ENCODE measurements at regions not wholly inside any gene's neighbourhood (a gene's known extent, or its start where the extent isn't known, plus 50 kb on each side); places are given as distances from the start of the nearest gene placed in this dataset.
"Not testable (repeated sequence)": the region's sequence is repeated elsewhere in the genome, so short reads cannot be mapped to it uniquely, and the experiment has no call there.

DNA sequence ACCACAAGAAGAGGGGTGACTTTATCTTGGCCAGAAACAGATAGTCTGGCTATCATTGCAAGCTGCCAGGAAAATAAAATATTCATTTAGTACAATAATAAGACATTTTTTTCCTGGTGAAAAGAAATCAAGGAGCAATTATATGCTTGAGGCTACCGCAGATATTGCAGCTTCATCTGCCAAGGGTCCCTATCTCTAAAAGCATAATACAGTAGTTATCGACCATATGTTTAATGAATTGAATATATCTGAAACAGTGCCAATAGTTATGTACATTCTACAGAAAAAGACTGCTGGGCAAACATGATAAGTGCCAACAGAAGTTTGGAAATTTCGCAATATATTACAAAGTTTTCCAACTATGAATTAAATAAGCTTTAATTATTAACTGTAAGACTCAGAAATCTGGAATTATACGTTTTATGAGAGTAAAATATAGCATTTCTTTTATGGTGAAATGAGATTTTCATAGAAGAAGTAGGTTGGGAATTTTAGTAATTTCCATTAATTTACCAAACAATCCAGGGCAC lies 561.1 kb upstream of the ZP4 start:
- DNase-seq (ENCODE audit: low spot score): no peak

- DNase-seq (ENCODE audit: low spot score): no peak
These were observed 560.3 kb upstream of the ZP4 start for GRCh38 chr1:238450976-238451375.

- DNase-seq (ENCODE audit: low spot score): no peak
These were observed 553.0 kb upstream of the ZP4 start for GRCh38 chr1:238443687-238444086.

- no peak for DNase-seq (ENCODE audit: low spot score)
These were observed 548.8 kb upstream of the ZP4 start for GRCh38 chr1:238439511-238439910.

- no peak for DNase-seq (ENCODE audit: low spot score)
These were observed 547.9 kb upstream of the ZP4 start for GRCh38 chr1:238438311-238439270.

DNA sequence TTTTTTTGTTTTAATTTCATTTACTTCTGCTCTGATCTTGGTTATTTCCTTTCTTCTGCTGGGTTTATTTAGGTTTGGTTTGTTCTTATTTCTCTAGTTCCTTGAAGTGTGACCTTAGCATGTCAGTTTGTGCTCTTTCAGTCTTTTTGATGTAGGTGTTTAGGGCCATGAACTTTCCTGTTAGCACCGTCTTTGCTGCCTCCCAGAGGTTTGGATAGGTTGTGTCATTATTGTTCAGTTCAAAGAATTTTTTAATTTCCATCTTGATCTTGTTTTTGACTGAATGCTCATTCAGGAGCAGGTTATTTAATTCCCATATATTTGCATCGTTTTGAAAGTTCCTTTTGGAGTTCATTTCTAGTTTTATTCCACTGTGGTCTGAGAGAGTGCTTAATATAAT lies 539.0 kb upstream of the ZP4 start:
- DNase-seq (ENCODE audit: low spot score): not testable (repeated sequence)

DNA sequence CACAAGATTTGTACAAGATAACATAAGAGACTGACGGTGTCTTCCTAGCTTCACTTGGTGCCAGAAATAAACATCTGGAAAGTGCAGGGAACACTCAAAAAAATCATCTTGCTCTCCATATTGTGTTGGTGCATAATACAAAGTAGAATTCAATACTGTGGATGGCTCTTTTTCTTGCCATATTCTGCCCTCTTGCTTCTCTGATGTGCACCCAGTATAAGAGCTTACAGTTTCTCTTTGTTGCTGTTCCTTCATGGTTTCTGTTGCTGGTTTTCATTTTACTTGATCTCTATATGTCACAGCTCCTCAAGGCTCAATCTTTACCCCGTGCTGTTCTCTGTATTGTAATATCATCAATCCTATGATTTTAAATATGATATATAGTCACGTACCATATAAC lies 528.5 kb upstream of the ZP4 start:
- no peak for DNase-seq (ENCODE audit: low spot score)

- DNase-seq (ENCODE audit: low spot score): no peak
These were observed 519.2 kb upstream of the ZP4 start for GRCh38 chr1:238409932-238410331.

- no peak for DNase-seq (ENCODE audit: low spot score)
These were observed 518.6 kb upstream of the ZP4 start for GRCh38 chr1:238409191-238409850.

- no peak for DNase-seq (ENCODE audit: low spot score)
These were observed 518.0 kb upstream of the ZP4 start for GRCh38 chr1:238408737-238409136.

- no peak for DNase-seq (ENCODE audit: low spot score)
These were observed 515.6 kb upstream of the ZP4 start for GRCh38 chr1:238406098-238406860.

DNA sequence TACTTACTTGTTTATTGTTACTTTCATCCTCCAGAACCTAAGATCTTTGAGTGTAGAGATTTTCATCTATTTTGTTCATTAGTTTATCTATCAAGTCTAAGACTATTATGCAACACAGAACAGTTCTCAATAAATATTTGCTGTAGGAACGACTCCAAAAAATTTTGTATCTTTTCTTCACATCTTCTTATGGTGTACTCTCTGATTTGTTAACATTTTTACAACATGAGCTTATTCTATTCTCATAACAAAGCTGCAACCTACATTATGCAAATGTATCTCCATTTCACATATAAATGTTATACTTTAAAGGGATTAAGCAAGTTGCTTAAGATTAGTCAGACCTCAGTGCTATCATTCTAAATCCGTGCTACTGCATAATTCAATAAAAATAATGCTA lies 514.2 kb upstream of the ZP4 start:
- DNase-seq (ENCODE audit: low spot score): no peak

DNA sequence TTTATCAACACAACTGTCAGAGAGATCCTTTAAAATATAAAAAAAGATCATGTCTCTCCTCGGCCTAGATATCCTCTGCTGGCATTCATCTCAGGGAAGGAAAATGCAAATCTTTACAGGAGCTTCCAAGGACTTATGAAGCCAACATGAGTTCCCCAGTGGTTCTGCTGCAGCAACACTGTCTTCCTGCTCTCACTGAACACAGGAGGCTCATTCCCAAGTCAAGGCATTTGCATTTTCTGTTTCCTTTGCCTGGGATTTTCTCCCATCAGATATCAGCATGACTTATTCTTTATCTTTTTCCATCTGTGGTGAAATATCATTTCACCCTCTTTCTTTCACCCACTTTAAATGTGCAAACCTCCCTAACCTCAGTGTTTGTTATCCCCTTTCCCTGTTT lies 513.8 kb upstream of the ZP4 start:
- no peak for DNase-seq (ENCODE audit: low spot score)

GRCh38 chr1:238401144-238401543 lies 510.4 kb upstream of the ZP4 start:
- no peak for DNase-seq (ENCODE audit: low spot score)

DNA sequence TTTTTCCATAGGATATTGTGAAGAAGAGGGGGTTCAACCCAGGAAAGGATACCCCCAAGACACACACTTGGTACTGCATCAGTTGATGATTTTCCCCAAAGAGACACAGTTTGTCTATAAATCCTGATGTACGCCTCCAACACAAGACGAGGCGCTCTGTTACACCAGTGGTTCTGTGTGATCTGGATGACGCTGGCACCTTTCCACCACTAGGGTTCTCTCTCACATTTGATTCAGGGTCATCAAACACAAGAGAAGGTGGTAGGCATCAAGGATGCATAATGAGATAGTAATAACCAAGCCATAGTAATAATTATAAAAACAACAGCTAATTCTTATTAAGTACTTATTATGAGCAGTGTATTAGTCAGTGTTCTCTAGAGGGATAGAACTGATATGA lies 508.8 kb upstream of the ZP4 start:
- no peak for DNase-seq (ENCODE audit: low spot score)

DNA sequence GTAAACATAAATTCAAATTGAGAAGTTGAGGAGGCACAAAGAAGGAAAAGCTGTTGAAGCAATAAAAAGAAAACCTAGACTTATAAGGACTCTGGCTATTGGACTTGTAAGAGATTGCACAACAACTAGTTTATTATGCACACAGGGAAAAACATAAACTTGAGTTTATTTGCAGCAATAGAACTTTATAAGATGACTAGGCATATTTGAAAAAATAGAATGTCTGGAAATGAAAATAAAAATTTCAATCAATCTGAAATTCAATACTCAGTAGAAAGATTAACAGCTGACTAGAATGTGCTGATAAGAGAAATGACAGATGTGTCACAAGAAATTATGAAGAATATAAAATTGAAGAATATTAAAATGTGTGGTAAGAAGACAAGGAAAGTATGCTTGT lies 505.4 kb upstream of the ZP4 start:
- no peak for DNase-seq (ENCODE audit: low spot score)

- DNase-seq (ENCODE audit: low spot score): no peak
These were observed 493.7 kb upstream of the ZP4 start for GRCh38 chr1:238384381-238384780.

DNA sequence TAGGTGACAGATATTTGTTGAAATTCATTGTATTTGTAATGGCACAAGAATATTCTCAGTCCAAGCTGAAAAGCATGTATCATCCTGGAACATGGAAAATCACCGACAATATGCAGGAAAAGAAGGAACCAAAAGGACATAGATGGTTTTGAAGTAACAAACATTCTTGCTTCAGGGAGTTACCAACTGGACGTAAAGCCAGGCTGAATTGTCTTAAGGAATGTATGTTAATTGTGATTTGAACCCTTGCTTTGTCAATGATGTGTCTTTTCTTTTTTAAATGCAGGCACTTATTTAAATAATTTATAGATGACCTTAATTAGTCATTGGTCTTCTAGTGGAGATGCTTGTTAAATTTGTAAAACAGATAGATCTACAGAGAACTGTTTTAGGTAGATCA lies 489.4 kb upstream of the ZP4 start:
- DNase-seq (ENCODE audit: low spot score): no peak

GRCh38 chr1:238379446-238379845 lies 488.7 kb upstream of the ZP4 start:
- DNase-seq (ENCODE audit: low spot score): not testable (repeated sequence)

GRCh38 chr1:238377280-238377919 lies 486.7 kb upstream of the ZP4 start:
- no peak for DNase-seq (ENCODE audit: low spot score)

DNA sequence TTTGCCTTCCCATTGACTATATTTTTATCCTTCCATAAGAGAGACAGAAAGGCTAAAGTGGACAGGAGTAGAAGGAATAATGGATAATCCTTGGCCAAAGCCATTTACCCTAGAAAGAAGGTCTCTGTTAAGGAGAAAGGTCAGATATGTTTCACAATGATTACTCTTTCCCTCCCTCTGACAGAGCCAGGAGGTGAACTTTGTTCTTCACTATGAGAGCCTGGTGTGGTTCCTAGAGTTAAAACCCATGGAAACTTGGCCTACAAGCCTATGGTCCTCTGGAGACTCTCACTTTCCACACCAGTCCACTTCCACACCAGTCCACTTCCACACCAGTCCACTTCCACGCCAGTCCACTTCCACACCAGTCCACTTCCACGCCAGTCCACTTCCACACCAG lies 479.9 kb upstream of the ZP4 start:
- no peak for DNase-seq (ENCODE audit: low spot score)

Data from GM03348 (cell line).